Neural progenitor cell (in vitro differentiated cells): ENCODE measurements at regions not wholly inside any gene's neighbourhood (a gene's known extent, or its start where the extent isn't known, plus 50 kb on each side); places are given as distances from the start of the nearest gene placed in this dataset.
A peak's percentile ranks its signal among the peaks of the same experiment; 100 is the strongest.

Experiments used
- DNase-seq: peaks from one replicate; pipeline ENCODE4 v3.0.0-alpha.2; 2016; ENCODE audit warnings: low spot score
- H2AFZ ChIP-seq: fragments of 200-600 bp; sonication (generic); replicated peaks from 2 replicates; pipeline ENCODE4 v1.6.1; 2016; ENCODE audit warnings: antibody characterized with exemption
- H3F3A ChIP-seq: fragments of 200-600 bp; sonication (generic); 2 replicates; pipeline ENCODE4 v1.6.1; 2016; ENCODE audit warnings: antibody characterized with exemption, low read depth
- H3K27ac ChIP-seq: fragments of 200-600 bp; sonication (generic); 2 replicates; pipeline ENCODE4 v1.5.1; 2016; ENCODE audit warnings: mild to moderate bottlenecking
- H3K27me3 ChIP-seq: fragments of 200-600 bp; sonication (generic); 2 replicates; pipeline ENCODE4 v1.6.1; 2016; ENCODE audit warnings: mild to moderate bottlenecking, moderate library complexity
- H3K36me3 ChIP-seq: fragments of 200-600 bp; sonication (generic); 2 replicates; pipeline ENCODE4 v1.5.1; 2016
- H3K4me1 ChIP-seq: fragments of 200-600 bp; sonication (generic); 2 replicates; pipeline ENCODE4 v1.6.1; 2016; ENCODE audit warnings: mixed run types
- H3K4me2 ChIP-seq: fragments of 200-600 bp; sonication (generic); 2 replicates; pipeline ENCODE4 v1.6.1; 2016
- H3K4me3 ChIP-seq: fragments of 200-600 bp; sonication (generic); 2 replicates; pipeline ENCODE4 v1.5.1; 2016
- H3K79me2 ChIP-seq: fragments of 200-600 bp; sonication (generic); 2 replicates; pipeline ENCODE4 v1.6.1; 2016; ENCODE audit warnings: low read depth
- H3K9ac ChIP-seq: fragments of 200-600 bp; sonication (generic); 2 replicates; pipeline ENCODE4 v1.6.1; 2016
- H3K9me3 ChIP-seq: fragments of 200-600 bp; sonication (generic); 2 replicates; pipeline ENCODE4 v1.5.1; 2016; ENCODE audit warnings: low read depth
- H4K20me1 ChIP-seq: fragments of 200-600 bp; sonication (generic); 2 replicates; pipeline ENCODE4 v1.6.1; 2016; ENCODE audit warnings: low read depth
- H3K27ac Mint-ChIP-seq: 3 replicates; pipeline ENCODE4 v1.8.0; 2021; ENCODE audit warnings: mixed read lengths
- H3K27me3 Mint-ChIP-seq: 2 replicates; pipeline ENCODE4 v1.8.0; 2022; ENCODE audit warnings: low read depth, mild to moderate bottlenecking, inconsistent platforms, moderate library complexity, mixed read lengths; ENCODE audit not compliant: insufficient read depth
- H3K36me3 Mint-ChIP-seq: 3 replicates; pipeline ENCODE4 v1.8.0; 2021; ENCODE audit warnings: mixed read lengths
- H3K4me1 Mint-ChIP-seq: 3 replicates; pipeline ENCODE4 v1.8.0; 2021; ENCODE audit warnings: mixed read lengths
- H3K4me3 Mint-ChIP-seq: 3 replicates; pipeline ENCODE4 v1.8.0; 2021; ENCODE audit warnings: mild to moderate bottlenecking, moderate library complexity, mixed read lengths
- H3K9me3 Mint-ChIP-seq: 3 replicates; pipeline ENCODE4 v1.8.0; 2020; ENCODE audit warnings: mixed read lengths
- CTCF ChIP-seq: fragments of 200-600 bp; sonication (generic); IDR thresholded peaks from 2 replicates; pipeline ENCODE4 v1.5.1; 2017; ENCODE audit warnings: antibody characterized with exemption, mild to moderate bottlenecking
- EZH2 ChIP-seq: fragments of 200-600 bp; sonication (generic); IDR thresholded peaks from 2 replicates; pipeline ENCODE4 v1.6.1; 2017; ENCODE audit warnings: antibody characterized with exemption, mild to moderate bottlenecking, moderate library complexity
- EZH2phosphoT487 ChIP-seq: fragments of 200-600 bp; sonication (generic); IDR thresholded peaks from 2 replicates; pipeline ENCODE4 v1.6.1; 2017; ENCODE audit warnings: antibody characterized with exemption

GRCh38 chr10:29859521-29860130, 199.8 kb downstream of the JCAD start:
- Histone ChIP-seq H3K9ac (no peak overlapping the region), H3K9me3 (no peaks in the 10 kb centered on the region), H4K20me1 (no peaks in the 10 kb centered on the region), H3F3A (peaks cover 5% of the 10 kb centered on the region), H3K79me2 (no peaks in the 10 kb centered on the region), H3K4me3 (no peak overlapping the region), H3K27ac (no peak overlapping the region), H3K36me3 (no peaks in the 10 kb centered on the region), H3K27me3 (no peaks in the 10 kb centered on the region), H2AFZ (peak overlapping the region; percentile 39), H3K4me2 (no peak overlapping the region), H3K4me1 (peaks cover 14% of the 10 kb centered on the region)
- DNase-seq: no peak
- no peak for TF ChIP-seq CTCF
- no peak for TF ChIP-seq EZH2phosphoT487
- TF ChIP-seq EZH2: no peak
- Mint-ChIP-seq H3K4me3 (no peak overlapping the region), H3K27ac (no peak overlapping the region), H3K4me1 (peaks cover 13% of the 10 kb centered on the region), H3K36me3 (no peaks in the 10 kb centered on the region), H3K27me3 (peaks cover 5% of the 10 kb centered on the region), H3K9me3 (no peaks in the 10 kb centered on the region)

GRCh38 chr10:29858702-29859267, 200.6 kb downstream of the JCAD start:
- no peak overlapping the region for H3K27ac ChIP-seq
- no peak overlapping the region for H2AFZ ChIP-seq
- H3K79me2 ChIP-seq: no peaks in the 10 kb centered on the region
- no peak overlapping the region for H3K9ac ChIP-seq
- Mint-ChIP-seq H3K4me1 (peaks cover 13% of the 10 kb centered on the region), H3K4me3 (no peak overlapping the region), H3K36me3 (no peaks in the 10 kb centered on the region), H3K27me3 (peaks cover 3% of the 10 kb centered on the region), H3K27ac (peak overlapping the region; percentile 96), H3K9me3 (no peaks in the 10 kb centered on the region)
- H4K20me1 ChIP-seq: no peaks in the 10 kb centered on the region
- peaks cover 5% of the 10 kb centered on the region for H3F3A ChIP-seq
- peak overlapping the region; percentile 63 for H3K4me2 ChIP-seq
- no peak overlapping the region for H3K4me3 ChIP-seq
- no peaks in the 10 kb centered on the region for H3K27me3 ChIP-seq
- H3K9me3 ChIP-seq: no peaks in the 10 kb centered on the region
- no peaks in the 10 kb centered on the region for H3K36me3 ChIP-seq
- H3K4me1 ChIP-seq: peaks cover 14% of the 10 kb centered on the region
- TF ChIP-seq EZH2phosphoT487 (no peak), EZH2 (no peak), CTCF (no peak)
- no peak for DNase-seq

GRCh38 chr10:29857843-29858701, 201.3 kb downstream of the JCAD start:
- H3K9me3 ChIP-seq: no peaks in the 10 kb centered on the region
- H3K4me1 ChIP-seq: peaks cover 14% of the 10 kb centered on the region
- no peak overlapping the region for H2AFZ ChIP-seq
- no peak overlapping the region for H3K27ac ChIP-seq
- peak overlapping the region; percentile 68 for H3K4me3 Mint-ChIP-seq
- peak; percentile 86 for DNase-seq
- H3K27ac Mint-ChIP-seq: peak overlapping the region; percentile 96
- H3K36me3 ChIP-seq: no peaks in the 10 kb centered on the region
- H3K36me3 Mint-ChIP-seq: no peaks in the 10 kb centered on the region
- no peaks in the 10 kb centered on the region for H3K27me3 ChIP-seq
- no peaks in the 10 kb centered on the region for H3K79me2 ChIP-seq
- TF ChIP-seq EZH2: no peak
- TF ChIP-seq CTCF: peak; percentile 64
- no peak for TF ChIP-seq EZH2phosphoT487
- H3K9me3 Mint-ChIP-seq: no peaks in the 10 kb centered on the region
- H3F3A ChIP-seq: peaks cover 5% of the 10 kb centered on the region
- peak overlapping the region; percentile 63 for H3K4me2 ChIP-seq
- H3K27me3 Mint-ChIP-seq: no peaks in the 10 kb centered on the region
- H4K20me1 ChIP-seq: no peaks in the 10 kb centered on the region
- H3K9ac ChIP-seq: no peak overlapping the region
- peaks cover 13% of the 10 kb centered on the region for H3K4me1 Mint-ChIP-seq
- H3K4me3 ChIP-seq: no peak overlapping the region
